ENCODE measurements at regions not wholly inside any gene's neighbourhood (a gene's known extent, or its start where the extent isn't known, plus 50 kb on each side); places are given as distances from the start of the nearest gene placed in this dataset.

GRCh38 chr11:105367129-105367528 is 227.6 kb upstream of the CARD18 start:
- TF ChIP-seq THRAP3 (IDR thresholded peaks at IDR 0.05; ENCODE audit: borderline replicate concordance) (no peak), ARID2 (IDR thresholded peaks at IDR 0.05) (no peak)
- no peaks in the 10 kb centered on the region for H3K9me1 ChIP-seq (ENCODE audit: control insufficient read depth, insufficient read depth, low read length)
- H4K20me1 ChIP-seq (replicated peaks; ENCODE audit: control insufficient read depth, insufficient read depth, low read length): no peaks in the 10 kb centered on the region
- POLR2A ChIA-PET: no interaction called here
- H3K4me2 ChIP-seq (ENCODE audit: insufficient read depth, low read length): no peak overlapping the region
- no peaks in the 10 kb centered on the region for H3K27me3 ChIP-seq (ENCODE audit: control insufficient read depth in 2 of 2, insufficient read depth in 2 of 2, low read length in 2 of 2)
- no TSS peak for BruUV-seq (replicated peaks)
- no peak for FAIRE-seq
- intact Hi-C loops (cut with micrococcal nuclease): no loop called here
- H3K4me3 ChIP-seq: no peak overlapping the region
- H3K27ac ChIP-seq (ENCODE audit: extremely low read depth, low read depth, low read length): no peak overlapping the region
- H3K4me1 ChIP-seq (replicated peaks in 1 of 2; ENCODE audit: control insufficient read depth in 2 of 2, insufficient read depth in 2 of 2, low read length in 2 of 2): no peaks in the 10 kb centered on the region
- no peaks in the 10 kb centered on the region for H3K36me3 ChIP-seq (ENCODE audit: control insufficient read depth, insufficient read depth, low read length)
- CTCF ChIA-PET (ENCODE audit: low intra/inter-chr PET ratio): no interaction called here
- H3K9me3 ChIP-seq (replicated peaks; ENCODE audit: control insufficient read depth, insufficient read depth, low read depth, low read length): no peaks in the 10 kb centered on the region
- no peak overlapping the region for H3K9ac ChIP-seq (ENCODE audit: insufficient read depth in 1 of 2, low read depth in 2 of 2, low read length in 2 of 2)
- H2AFZ ChIP-seq (ENCODE audit: low read depth, low read length): no peak overlapping the region
- DNase-seq (ENCODE audit: extremely low read depth in 1 of 4, low spot score in 3 of 4): no peak
- ATAC-seq: no peak
- no peaks in the 10 kb centered on the region for H3K79me2 ChIP-seq (ENCODE audit: control insufficient read depth, insufficient read depth, low read length)
- in situ Hi-C loops (cut with MboI): no loop called here

GRCh38 chr11:105361651-105362050 is 222.1 kb upstream of the CARD18 start:
- no peak for TF ChIP-seq HCFC1 (IDR thresholded peaks at IDR 0.05; ENCODE audit: low read depth, low read length)
- no peak for TF ChIP-seq GTF2F1 (IDR thresholded peaks at IDR 0.05; ENCODE audit: low read depth, low read length)
- Histone ChIP-seq H4K20me1 (replicated peaks; ENCODE audit: control insufficient read depth, insufficient read depth, low read length) (no peaks in the 10 kb centered on the region), H3K4me2 (ENCODE audit: insufficient read depth, low read length) (no peak overlapping the region), H3K9me1 (ENCODE audit: control insufficient read depth, insufficient read depth, low read length) (no peaks in the 10 kb centered on the region), H2AFZ (ENCODE audit: low read depth, low read length) (no peak overlapping the region), H3K79me2 (ENCODE audit: control insufficient read depth, insufficient read depth, low read length) (no peaks in the 10 kb centered on the region), H3K4me3 (no peak overlapping the region), H3K4me1 (replicated peaks in 1 of 2; ENCODE audit: control insufficient read depth in 2 of 2, insufficient read depth in 2 of 2, low read length in 2 of 2) (no peaks in the 10 kb centered on the region), H3K9me3 (replicated peaks; ENCODE audit: control insufficient read depth, insufficient read depth, low read depth, low read length) (no peaks in the 10 kb centered on the region), H3K27ac (ENCODE audit: extremely low read depth, low read depth, low read length) (no peak overlapping the region), H3K9ac (ENCODE audit: insufficient read depth in 1 of 2, low read depth in 2 of 2, low read length in 2 of 2) (no peak overlapping the region), H3K27me3 (ENCODE audit: control insufficient read depth in 2 of 2, insufficient read depth in 2 of 2, low read length in 2 of 2) (no peaks in the 10 kb centered on the region), H3K36me3 (ENCODE audit: control insufficient read depth, insufficient read depth, low read length) (no peaks in the 10 kb centered on the region)
- ATAC-seq: no peak
- 33% methylated on average over 1 of the region's 1 CpG for WGBS (ENCODE audit: insufficient coverage, low coverage, missing lambda C conversion rate)
- FAIRE-seq: no peak
- ChIA-PET CTCF (ENCODE audit: low intra/inter-chr PET ratio) (no interaction called here), POLR2A (no interaction called here)
- in situ Hi-C loops (cut with MboI) (no loop called here), intact Hi-C loops (cut with micrococcal nuclease) (no loop called here)
- DNase-seq (ENCODE audit: extremely low read depth in 1 of 4, low spot score in 3 of 4): no peak
- BruUV-seq (replicated peaks): no TSS peak
